G401 (cell line): ENCODE measurements at regions not wholly inside any gene's neighbourhood (a gene's known extent, or its start where the extent isn't known, plus 50 kb on each side); places are given as distances from the start of the nearest gene placed in this dataset.

ENCODE experiments used
- DNase-seq: peaks from one replicate; pipeline ENCODE4 v3.0.0-alpha.2; 2015; ENCODE audit warnings: low spot score
- in situ Hi-C: cut with HindIII; loops from 2 replicates; pipeline ENCODE4 v1.10.0; 2016; ENCODE audit warnings: low sequenced_read_pairs, mixed read lengths

DNA sequence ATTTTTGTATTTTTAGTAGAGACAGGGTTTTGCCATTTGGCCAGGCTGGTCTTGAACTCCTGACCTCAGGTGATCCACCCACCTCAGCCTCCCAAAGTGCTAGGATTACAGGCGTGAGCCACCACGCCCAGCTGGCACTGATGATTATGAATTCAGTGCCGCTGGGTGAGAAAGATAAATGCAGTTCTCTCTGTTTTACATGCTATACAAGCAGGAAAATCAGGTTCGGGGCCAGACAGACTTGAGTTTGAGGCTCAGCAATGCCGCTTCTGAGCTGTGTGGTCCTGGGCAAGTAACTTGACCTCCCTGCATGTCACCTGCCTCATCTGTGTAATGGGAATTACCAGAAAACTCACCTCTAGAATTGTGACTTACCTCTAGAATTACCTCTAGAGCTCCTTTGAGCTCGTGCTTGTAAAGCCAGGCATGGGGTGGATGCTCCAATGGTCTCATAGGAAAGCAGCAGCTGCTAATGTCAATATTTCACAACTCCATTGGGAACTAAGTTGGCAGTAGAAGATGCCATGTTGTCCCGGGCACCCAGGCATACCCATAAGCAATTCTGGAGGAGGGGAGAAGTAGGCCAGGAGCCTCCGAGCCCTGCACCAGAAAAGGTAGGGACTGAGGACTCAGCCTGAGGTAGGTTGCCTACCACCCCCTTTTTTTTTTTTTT is 119.8 kb upstream of the SLC25A33 start:
- no peak for DNase-seq
- in situ Hi-C loops = no loop called here

DNA sequence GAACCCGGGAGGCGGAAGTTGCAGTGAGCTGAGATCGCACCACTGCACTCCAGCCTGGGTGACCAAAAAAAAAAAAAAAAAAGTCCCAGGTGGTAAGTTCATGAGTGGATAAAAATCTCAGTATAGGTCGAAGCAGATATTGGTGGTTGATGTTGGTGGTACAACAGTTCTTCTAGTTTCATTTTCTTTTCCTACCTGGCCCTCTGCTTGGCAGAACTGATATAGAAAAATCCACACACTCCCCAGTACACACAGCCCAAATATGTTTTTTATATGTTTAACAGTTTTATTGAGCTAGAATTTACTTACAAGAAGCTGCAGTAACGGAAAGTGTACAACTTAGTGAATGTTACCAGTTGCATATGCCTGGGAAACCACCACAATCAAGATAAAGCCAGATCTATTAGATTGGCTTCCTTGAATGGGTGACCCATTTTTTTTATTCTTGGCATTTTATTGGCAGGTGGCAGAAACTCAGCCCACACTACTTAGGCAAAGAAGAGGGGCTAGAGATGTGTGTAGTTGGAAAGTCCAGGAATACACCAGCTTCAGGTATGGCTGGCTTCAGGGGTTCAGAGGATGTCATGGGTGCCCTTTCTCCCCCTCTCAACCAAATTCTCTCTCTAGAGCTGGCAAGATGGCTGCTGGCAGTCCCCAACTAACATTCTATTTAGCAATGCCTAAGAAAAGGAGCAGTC is 118.3 kb upstream of the SLC25A33 start:
- DNase-seq = no peak
- in situ Hi-C loops = no loop called here

DNA sequence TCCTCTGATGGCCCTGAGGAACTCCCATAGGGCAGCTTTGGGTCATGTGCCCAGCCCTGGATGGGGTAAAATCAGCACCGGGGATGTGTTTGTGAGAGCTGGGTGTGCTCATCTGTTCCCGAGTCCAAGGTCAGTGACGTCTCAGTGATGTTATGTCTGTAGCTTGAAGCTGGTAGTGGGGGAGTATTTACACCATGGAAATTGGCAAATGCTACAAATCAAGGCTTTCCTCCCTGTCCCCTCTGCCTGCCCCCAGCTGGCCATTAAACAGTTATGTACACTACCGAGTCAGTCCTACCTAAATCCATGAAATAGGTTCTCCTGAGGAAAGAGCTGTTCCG is 117.8 kb upstream of the SLC25A33 start:
- in situ Hi-C loops = no loop called here
- DNase-seq = no peak

DNA sequence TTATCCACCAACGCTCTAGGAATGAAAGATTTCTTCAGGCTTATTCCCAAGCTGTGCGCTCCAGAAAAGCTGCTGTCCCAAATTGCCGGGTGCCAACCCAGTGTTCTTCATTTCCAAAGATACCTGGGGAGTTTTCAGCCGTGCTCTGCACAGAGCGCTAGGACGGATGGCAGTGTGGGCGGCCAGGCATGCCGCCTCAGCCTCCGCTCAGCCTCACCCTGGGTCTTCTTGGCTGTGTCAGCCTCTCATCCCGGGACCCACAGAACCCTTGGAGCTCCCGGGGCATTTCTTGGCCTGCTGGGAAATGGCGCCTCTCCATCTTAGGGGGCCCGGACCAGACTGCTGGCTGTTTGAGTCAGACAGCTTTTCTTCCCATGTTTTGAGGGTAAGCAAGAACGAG is 116.9 kb upstream of the SLC25A33 start:
- in situ Hi-C loops = no loop called here
- no peak for DNase-seq

DNA sequence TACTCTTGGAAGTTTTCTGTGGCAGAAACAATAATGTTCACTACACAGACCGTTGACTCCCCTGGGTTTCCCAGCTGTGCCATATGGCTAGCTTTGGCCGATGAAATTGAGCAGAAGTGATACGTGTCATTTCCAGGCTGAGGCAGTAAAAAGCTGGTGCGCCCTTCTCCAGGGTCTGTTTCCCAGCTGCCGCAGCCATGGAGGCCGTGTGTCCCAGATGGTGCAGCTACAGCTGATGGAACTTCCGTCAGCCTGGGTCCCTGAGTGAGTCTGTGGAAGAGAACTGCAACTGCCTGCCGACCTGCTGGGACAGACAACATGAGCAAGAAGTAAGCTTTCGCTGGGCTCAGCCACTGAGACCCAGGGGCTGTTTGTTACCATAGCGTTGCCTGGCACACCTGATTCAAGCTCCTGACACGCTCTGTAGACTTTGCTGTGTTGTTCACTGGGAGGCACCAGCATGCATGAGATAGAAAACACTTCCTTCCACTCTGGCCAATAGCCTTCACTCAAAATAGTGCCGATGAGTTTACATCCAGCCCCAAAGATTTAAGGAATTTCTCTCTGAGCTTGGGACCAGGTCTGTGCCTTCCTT is 116.3 kb upstream of the SLC25A33 start:
- in situ Hi-C loops = no loop called here
- DNase-seq = no peak

DNA sequence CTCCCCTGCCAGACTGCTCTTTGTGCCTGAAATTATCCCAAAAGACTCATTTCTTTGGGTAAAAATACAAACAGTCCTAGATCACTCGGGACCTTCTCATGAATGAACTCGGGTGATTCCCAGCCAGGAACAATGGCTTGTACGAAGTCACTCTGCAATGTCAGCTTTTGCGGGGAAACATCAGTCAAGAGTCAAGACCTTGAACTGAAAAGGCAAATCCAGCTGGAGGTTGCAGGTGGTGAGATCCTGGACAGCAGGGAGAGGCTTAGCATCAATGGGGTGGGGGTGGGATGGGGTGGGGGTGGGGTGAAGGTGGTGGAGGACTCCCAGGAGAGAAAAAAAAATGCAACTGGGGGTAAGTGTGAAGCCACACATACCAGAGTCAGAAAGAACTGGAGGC is 115.0 kb upstream of the SLC25A33 start:
- DNase-seq = no peak
- in situ Hi-C loops = no loop called here

DNA sequence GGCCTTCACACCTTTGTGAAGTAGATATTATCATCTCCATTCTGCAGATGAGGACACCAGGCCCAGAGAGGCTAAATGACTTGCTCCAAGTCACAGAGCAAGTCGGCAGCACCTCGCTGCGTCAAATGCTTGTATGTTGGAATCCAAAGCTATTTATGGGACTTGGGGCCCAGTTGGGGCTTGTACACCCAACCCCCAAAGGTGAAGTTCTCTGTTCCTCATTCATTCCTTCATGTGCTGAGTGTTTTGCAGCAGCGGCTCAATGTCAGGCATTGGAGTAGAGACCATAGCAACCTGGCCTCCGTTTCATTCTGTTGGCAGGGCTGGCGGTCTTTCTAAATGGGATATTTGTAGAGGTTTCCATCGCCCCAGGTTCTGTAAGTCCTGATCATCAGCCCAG is 113.4 kb upstream of the SLC25A33 start:
- DNase-seq = no peak
- in situ Hi-C loops = no loop called here

DNA sequence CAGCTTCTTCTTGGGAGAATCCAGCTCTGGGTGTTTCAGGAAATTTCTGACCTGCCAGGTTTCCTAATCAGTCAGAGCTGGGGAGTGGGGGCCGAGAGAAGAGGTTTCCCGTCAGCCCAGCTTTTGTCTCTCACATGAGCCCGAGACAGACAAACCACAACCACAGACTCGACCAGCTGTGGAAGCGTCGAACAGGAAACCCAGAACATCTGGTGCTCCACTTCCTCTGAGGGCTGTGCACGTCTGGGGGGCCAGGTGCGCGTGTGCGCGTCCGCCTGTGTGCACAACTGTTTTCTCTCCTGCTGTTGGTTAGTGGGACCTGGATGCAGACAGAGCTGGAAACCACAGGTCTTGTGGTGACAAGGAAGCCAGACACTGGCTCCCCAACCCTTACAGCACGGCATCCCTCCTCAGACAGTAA is 113.0 kb upstream of the SLC25A33 start:
- DNase-seq = no peak
- in situ Hi-C loops = no loop called here

DNA sequence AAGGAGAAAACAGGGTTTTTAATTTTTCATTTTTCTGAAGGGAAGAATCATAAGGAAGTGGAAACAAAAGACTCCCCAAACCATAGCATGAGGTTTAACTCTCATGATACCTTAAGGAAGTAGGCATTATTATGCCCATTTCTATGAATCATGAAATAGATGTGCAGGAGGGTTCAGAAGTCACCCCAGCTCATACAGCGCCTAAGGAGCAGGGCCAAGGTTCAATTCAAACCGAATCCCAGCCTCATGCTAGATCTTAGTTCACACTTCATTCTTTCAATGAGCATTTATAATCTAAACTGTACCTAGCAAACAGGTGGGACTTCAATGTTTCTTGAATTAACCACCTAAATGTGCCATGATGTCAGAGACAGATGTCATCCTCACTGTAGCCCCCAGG is 111.9 kb upstream of the SLC25A33 start:
- DNase-seq = no peak
- in situ Hi-C loops = no loop called here

DNA sequence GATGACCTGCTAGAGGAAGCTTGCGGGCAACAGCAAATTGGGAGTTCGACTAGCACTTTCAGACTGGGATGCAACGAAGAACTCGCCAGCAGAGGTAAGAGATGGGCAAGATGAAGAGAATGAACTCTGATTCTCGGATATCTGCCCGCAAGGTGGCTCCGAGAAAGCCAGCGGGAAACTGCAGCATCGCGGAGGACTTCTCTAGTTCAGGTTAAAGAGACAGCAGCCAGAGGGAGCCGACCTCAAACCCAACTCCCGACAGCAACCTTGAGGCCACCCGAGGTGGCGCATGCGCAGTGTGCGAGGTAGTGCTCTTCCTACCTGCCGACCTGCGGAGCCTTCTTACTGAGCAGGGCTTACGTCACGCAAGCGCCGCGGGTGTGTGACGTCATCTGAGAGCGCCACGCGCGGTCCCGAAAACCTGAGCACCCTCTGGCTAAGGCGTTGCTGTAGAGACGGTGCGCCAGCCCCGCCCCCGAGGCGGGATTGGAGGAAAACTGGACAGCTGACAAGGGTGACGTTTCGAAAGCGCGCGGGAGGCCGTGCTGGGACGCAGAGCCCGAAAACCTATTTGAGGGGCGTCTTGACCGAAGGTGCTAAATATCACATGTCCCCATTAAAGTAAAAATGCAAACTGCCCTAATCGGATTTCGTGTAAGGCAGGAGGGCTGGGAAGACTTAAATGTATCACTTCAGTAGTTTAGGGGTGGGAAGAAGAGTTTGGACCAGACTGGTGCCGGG is 110.5 kb upstream of the SLC25A33 start:
- in situ Hi-C loops = no loop called here
- peak; percentile 98 for DNase-seq

DNA sequence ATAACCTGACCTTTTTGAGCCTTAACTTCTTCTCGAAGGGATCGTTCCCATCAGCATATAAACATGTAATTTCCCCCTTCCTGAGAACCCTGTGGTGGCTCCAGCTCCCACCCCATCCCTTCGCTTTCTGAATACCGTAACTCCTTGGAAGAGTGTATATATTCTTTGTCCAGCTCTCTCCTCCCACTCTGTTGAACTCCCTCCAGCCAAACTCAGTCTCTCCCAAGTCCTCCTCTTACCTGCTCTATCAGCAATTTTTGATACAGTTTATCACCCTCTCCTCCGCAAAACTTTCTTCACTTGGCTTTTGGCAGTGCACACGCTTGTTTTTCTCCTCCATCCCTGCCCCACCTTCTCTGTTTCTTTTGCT is 109.9 kb upstream of the SLC25A33 start:
- DNase-seq = no peak
- in situ Hi-C loops = no loop called here

DNA sequence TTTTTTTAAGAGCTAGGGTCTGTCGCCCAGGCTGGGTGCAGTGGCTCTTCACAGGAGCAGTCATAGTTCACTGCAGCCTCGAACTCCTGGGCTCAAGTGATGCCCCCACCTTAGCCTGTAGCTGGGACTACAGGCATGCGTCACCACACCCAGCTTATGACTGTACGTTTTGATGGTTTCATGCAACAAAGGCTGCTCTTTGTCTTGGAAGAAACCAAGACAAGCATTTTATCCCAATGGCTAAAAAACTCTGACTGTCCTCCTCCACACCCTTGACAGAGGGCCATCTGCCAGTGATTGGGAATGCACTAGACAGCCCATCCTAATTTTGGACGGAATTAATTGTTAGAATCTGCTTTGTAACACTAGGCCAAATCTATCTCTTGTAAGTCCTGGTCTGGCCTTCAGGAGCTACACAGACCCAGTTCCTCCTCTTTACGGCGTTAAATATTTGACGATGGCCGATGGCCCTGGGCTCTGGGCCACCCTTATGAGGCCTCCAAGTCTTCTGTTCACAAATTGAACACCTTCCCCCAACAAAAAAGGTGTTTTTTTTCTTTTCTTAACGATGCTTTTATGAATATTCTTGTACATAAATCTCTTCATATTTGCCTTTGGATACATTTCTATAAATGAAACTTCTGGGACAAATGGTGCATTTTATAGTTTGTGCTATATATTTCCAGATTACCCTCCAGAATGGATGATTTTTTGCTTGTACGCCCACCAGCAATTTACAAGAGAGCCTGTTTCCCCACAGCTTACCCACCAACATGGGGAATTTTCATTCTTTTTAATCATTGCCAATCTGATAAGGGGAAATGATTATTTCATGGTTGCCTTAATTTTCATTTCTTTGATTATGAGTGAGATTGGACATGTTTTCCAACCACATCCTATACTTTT is 104.8 kb upstream of the SLC25A33 start:
- in situ Hi-C loops = no loop called here

DNA sequence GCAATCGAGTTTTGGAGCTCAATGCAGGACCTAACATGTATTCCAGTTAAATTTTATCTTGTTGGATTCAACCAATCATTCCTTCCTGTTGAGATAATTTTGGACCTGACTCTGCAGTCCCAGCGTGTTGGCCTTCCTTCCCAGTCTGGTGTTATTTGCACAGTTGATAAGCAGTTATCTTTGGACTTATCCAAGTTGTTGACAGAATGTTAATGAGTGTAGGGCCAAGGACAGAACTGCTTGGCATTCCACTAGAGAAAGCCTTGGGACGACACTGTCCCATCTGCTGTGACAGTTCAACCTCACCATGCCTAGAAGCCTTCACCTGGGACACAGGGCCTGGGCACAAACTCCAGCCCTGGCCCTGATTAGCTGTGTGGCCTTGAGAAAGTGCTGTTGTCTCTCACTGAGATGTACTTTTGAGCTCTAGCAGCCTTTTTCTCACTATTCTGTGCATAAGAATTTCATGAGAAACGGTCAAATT is 104.1 kb upstream of the SLC25A33 start:
- in situ Hi-C loops = no loop called here
- no peak for DNase-seq

More for the DNA sequence above, 104.8 kb upstream of the SLC25A33 start:
- DNase-seq = no peak

DNA sequence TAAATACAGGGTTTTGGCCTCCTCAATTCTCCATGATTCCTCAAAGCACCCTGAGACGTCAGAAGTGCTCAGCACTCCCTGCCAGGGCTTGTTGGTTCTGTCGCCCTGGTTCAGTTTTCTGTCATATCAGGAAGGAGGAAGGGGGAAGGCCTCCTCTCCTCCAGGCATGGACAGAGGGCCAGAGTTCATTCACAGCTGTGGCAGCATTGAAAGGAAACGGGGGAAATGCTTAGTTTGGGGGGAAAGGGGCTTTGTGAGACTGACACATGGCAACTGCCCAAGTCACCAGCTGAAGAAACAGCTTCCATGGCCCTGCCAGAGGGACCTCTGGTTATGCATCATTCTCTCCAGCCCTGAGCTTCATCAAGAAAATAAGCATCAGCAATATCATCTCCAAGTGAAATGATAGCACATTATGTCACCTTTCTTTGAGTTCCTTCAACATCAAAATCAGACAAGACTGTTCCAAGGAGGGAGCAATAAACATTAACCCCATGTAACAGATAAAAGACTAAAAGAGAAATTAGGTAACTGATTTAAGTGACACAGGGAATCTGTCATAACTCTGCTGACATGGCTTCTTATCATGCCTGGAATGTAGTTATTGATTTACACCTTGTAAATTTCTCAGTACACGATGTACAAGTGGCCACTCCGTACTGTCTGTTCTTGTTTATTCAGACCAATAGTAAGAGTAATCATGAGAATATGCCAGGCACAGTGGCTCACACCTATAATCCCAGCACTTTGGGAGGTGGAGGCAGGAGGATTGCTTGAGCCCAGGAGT is 103.2 kb upstream of the SLC25A33 start:
- in situ Hi-C loops = no loop called here
- no peak for DNase-seq

DNA sequence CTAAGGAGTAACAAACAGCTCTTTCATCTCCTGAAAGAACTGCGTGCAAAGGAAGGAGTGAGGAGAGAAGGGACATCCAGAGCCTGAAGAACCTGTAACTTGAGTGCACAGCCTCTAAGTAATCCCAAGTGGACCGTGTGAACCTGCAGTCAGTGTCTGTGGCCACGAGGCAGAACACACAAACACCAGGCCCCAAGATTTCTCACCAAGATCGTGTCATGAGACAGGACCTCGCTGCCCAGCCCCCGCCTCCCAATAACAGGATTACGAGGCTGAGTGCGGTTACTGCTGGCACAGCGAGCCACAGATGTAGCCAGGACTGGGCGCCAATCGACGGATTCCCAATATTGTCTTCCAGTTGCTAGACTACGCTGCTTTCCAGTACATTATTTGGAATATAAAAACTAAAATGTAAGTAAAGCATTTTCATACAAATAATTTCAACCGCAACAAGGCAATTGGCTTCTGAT is 101.3 kb upstream of the SLC25A33 start:
- in situ Hi-C loops = no loop called here
- no peak for DNase-seq

DNA sequence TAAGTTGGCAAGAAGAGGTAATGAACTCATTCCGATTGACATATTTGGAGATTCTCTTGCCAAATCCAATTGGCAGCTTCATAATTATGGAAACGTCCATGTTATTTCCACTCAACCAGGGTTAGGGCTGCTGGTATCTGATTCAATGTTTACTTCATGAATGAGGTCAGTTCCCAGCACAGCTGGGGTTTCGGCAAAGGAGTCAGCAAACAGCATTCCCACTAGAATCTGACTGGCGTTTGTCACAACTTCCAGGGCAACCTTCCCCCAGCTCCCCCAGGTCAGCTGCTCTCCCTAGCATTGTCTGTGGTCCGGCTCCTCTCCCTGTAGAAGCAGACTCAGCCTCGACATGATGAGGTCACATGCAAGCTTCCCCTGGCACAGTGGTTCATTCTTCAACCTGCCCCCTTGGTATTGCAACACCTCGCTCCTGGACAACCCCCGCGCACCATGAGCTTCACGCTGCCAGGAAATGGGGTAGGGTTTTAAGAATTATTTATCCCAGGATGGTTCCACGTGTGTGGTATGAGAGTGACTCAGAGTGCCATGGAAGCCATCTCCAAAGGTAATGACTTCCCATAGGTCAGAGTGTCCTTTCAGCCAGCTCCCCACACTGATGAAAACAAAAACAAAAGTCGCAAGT is 100.7 kb upstream of the SLC25A33 start:
- in situ Hi-C loops = no loop called here

DNA sequence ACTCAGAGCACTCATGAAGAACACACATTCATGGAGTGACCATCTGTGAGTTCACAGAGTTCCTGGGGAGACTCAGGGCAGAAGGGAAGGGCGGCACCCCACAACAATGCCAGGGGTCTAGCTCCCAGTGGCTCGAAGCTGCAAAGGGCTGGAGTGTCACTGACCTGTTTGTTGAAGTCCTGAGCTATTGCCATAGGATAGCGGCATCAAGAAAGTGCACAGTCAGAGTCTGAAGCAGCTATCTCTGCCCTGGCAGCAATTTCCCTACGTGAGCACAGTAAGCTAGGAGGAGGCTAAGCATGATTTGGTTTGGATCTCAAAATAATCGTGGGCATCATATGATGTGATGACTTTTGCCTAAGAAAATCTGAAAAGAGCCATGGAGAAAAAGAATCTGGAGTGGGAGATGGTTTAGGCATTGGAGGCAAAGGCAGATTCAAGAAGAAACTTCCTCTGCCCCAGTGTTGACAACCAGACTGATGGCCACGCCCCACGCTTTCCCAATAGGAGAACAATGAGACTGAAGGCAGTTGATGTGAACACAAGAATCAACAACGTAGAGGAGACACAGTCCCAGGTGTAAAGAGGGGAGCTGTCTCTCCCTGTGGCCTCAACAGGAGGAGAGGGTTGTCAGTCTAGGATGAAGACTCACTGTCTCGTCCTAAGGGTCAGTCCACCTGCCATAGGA is 100.0 kb upstream of the SLC25A33 start:
- in situ Hi-C loops = no loop called here
- no peak for DNase-seq

More for the DNA sequence above, 100.7 kb upstream of the SLC25A33 start:
- no peak for DNase-seq
